Ascending aorta (tissue), 2 donors: ENCODE measurements at regions not wholly inside any gene's neighbourhood (a gene's known extent, or its start where the extent isn't known, plus 50 kb on each side); places are given as distances from the start of the nearest gene placed in this dataset.
"Not testable (repeated sequence)": the region's sequence is repeated elsewhere in the genome, so short reads cannot be mapped to it uniquely, and the experiment has no call there.

Experiments used
- DNase-seq, 2 donors: peaks; one replicate each; pipeline ENCODE4 v3.0.0-alpha.2; 2019; ENCODE audit warnings: low spot score in 2 of 2
- H3K27ac ChIP-seq, 2 donors: fragments of 200-600 bp; sonication (generic); one replicate each; pipeline ENCODE4 v1.5.1; 2016 to 2017; ENCODE audit warnings: mild to moderate bottlenecking in 1 of 2
- H3K27me3 ChIP-seq: fragments of 200-600 bp; sonication (generic); one replicate; pipeline ENCODE4 v1.5.1; 2017
- H3K36me3 ChIP-seq, 2 donors: fragments of 200-600 bp; sonication (generic); one replicate each; pipeline ENCODE4 v1.5.1; 2016
- H3K4me1 ChIP-seq, 2 donors: fragments of 200-600 bp; sonication (generic); one replicate each; pipeline ENCODE4 v1.5.1; 2016 to 2017; ENCODE audit warnings: mild to moderate bottlenecking in 1 of 2
- H3K4me3 ChIP-seq, 2 donors: fragments of 200-600 bp; sonication (generic); one replicate each; pipeline ENCODE4 v1.5.1; 2016 to 2017; ENCODE audit warnings: mild to moderate bottlenecking in 1 of 2
- H3K9me3 ChIP-seq, 2 donors: fragments of 200-600 bp; sonication (generic); one replicate each; pipeline ENCODE4 v1.5.1; 2016
- CTCF ChIP-seq, 3 experiments: fragments of 200-600 bp in 2 of 3; fragments of 450-650 bp in 1 of 3; sonication (generic) in 2 of 3; IDR thresholded peaks; one replicate each; pipeline ENCODE4 v1.5.1; 2016 to 2019; ENCODE audit warnings: antibody characterized with exemption in 3 of 3, mild to moderate bottlenecking in 1 of 3, moderate library complexity in 1 of 3
- intact Hi-C: fragments of 100-400 bp; cut with DNase I; formaldehyde crosslinking; loops from one replicate; pipeline ENCODE4 v1.15.1; 2023

- Histone ChIP-seq H3K27me3 (no peaks in the 10 kb centered on the region), H3K36me3 (no peaks in the 10 kb centered on the region), H3K4me3 (no peak overlapping the region), H3K9me3 (no peaks in the 10 kb centered on the region), H3K27ac (no peak overlapping the region), H3K4me1 (no peaks in the 10 kb centered on the region)
- TF ChIP-seq CTCF (IDR thresholded peaks at IDR 0.05), result no peak
- intact Hi-C loops, result no loop called here
- no peak for DNase-seq
Observed at GRCh38 chr5:50318220-50318619, 122.9 kb downstream of the EMB start.

GRCh38 chr5:50306488-50306887, 134.6 kb downstream of the EMB start:
- H3K9me3 ChIP-seq, H3K4me1 ChIP-seq, H3K27me3 ChIP-seq, H3K4me3 ChIP-seq, H3K36me3 ChIP-seq, DNase-seq, H3K27ac ChIP-seq, intact Hi-C loops: not testable (repeated sequence)

- no peak for DNase-seq
- no peak for TF ChIP-seq CTCF (IDR thresholded peaks at IDR 0.05)
- intact Hi-C loops, result no loop called here
- Histone ChIP-seq H3K36me3 (no peaks in the 10 kb centered on the region), H3K4me3 (no peak overlapping the region), H3K27me3 (no peaks in the 10 kb centered on the region), H3K27ac (no peak overlapping the region), H3K4me1 (no peaks in the 10 kb centered on the region), H3K9me3 (no peaks in the 10 kb centered on the region)
Observed at GRCh38 chr5:50302815-50303490, 138.1 kb downstream of the EMB start.

- no peak for DNase-seq
- intact Hi-C loops, result no loop called here
- TF ChIP-seq CTCF (IDR thresholded peaks at IDR 0.05), result no peak
Observed at GRCh38 chr5:50301756-50302155, 139.3 kb downstream of the EMB start.

GRCh38 chr5:50300878-50301277, 140.2 kb downstream of the EMB start:
- H3K9me3 ChIP-seq, result no peaks in the 10 kb centered on the region
- no peak overlapping the region for H3K4me3 ChIP-seq
- H3K27ac ChIP-seq, result no peak overlapping the region
- intact Hi-C loops, result no loop called here
- H3K4me1 ChIP-seq, result no peaks in the 10 kb centered on the region
- DNase-seq, result no peak
- no peaks in the 10 kb centered on the region for H3K36me3 ChIP-seq
- no peaks in the 10 kb centered on the region for H3K27me3 ChIP-seq
- no peak for TF ChIP-seq CTCF (IDR thresholded peaks at IDR 0.05)

More at GRCh38 chr5:50301756-50302155, 139.3 kb downstream of the EMB start:
- H3K36me3 ChIP-seq, result no peaks in the 10 kb centered on the region
- no peaks in the 10 kb centered on the region for H3K27me3 ChIP-seq
- H3K9me3 ChIP-seq, result no peaks in the 10 kb centered on the region
- H3K4me1 ChIP-seq, result no peaks in the 10 kb centered on the region
- no peak overlapping the region for H3K4me3 ChIP-seq
- H3K27ac ChIP-seq, result no peak overlapping the region

GRCh38 chr5:50299896-50300295, 141.2 kb downstream of the EMB start:
- H3K27me3 ChIP-seq, result no peaks in the 10 kb centered on the region
- no peak overlapping the region for H3K27ac ChIP-seq
- intact Hi-C loops, result no loop called here
- no peak for DNase-seq
- no peaks in the 10 kb centered on the region for H3K4me1 ChIP-seq
- TF ChIP-seq CTCF (IDR thresholded peaks at IDR 0.05), result no peak
- H3K4me3 ChIP-seq, result no peak overlapping the region
- no peaks in the 10 kb centered on the region for H3K9me3 ChIP-seq
- H3K36me3 ChIP-seq, result no peaks in the 10 kb centered on the region
